ENCODE measurements at regions not wholly inside any gene's neighbourhood (a gene's known extent, or its start where the extent isn't known, plus 50 kb on each side); places are given as distances from the start of the nearest gene placed in this dataset.

GRCh38 chr14:38410442-38410841, 154.5 kb upstream of the CLEC14A start:
- H3K4me2 ChIP-seq (ENCODE audit: low read length), result no peak overlapping the region
- H3K36me3 Mint-ChIP-seq (ENCODE audit: low read depth, unreplicated experiment), result no peaks in the 10 kb centered on the region
- H4K20me1 ChIP-seq (ENCODE audit: insufficient read depth, low read length), result no peaks in the 10 kb centered on the region
- H2AFZ ChIP-seq (ENCODE audit: low read depth, low read length), result no peak overlapping the region
- peaks cover 9% of the 10 kb centered on the region for H3K4me1 ChIP-seq (ENCODE audit: insufficient read depth, low read length)
- no peak for FAIRE-seq
- no peak overlapping the region for H3K4me3 Mint-ChIP-seq (ENCODE audit: unreplicated experiment)
- no peak for DNase-seq (ENCODE audit: low read depth)
- H3K9me3 ChIP-seq (ENCODE audit: insufficient read depth, low read depth, low read length), result no peaks in the 10 kb centered on the region
- H3K4me1 Mint-ChIP-seq (ENCODE audit: low read depth, unreplicated experiment), result peaks cover 9% of the 10 kb centered on the region
- no peaks in the 10 kb centered on the region for H3K27me3 ChIP-seq (ENCODE audit: insufficient read depth, low read length)
- no peak overlapping the region for H3K4me3 ChIP-seq (ENCODE audit: insufficient read depth, low read depth, low read length)
- H3K9me3 Mint-ChIP-seq (ENCODE audit: unreplicated experiment), result no peaks in the 10 kb centered on the region
- TF ChIP-seq EZH2 (IDR thresholded peaks at IDR 0.05; ENCODE audit: insufficient read depth, low read length) (no peak), CTCF (IDR thresholded peaks at IDR 0.05; ENCODE audit: insufficient read depth, low read depth, low read length) (no peak)
- H3K27ac Mint-ChIP-seq (ENCODE audit: unreplicated experiment), result no peak overlapping the region
- H3K9ac ChIP-seq (ENCODE audit: low read length), result no peak overlapping the region
- H3K27me3 Mint-ChIP-seq (ENCODE audit: low read depth, unreplicated experiment), result no peaks in the 10 kb centered on the region
- H3K79me2 ChIP-seq (ENCODE audit: insufficient read depth, low read length), result no peaks in the 10 kb centered on the region
- no peak overlapping the region for H3K27ac ChIP-seq (ENCODE audit: low read depth, low read length)
- H3K36me3 ChIP-seq (ENCODE audit: insufficient read depth, low read length), result no peaks in the 10 kb centered on the region

- peak; percentile 36 for DNase-seq (ENCODE audit: low read depth)
- Histone ChIP-seq H3K36me3 (ENCODE audit: insufficient read depth, low read length) (no peaks in the 10 kb centered on the region), H3K27me3 (ENCODE audit: insufficient read depth, low read length) (no peaks in the 10 kb centered on the region), H3K9ac (ENCODE audit: low read length) (no peak overlapping the region), H3K4me3 (ENCODE audit: insufficient read depth, low read depth, low read length) (no peak overlapping the region), H3K27ac (ENCODE audit: low read depth, low read length) (no peak overlapping the region), H3K79me2 (ENCODE audit: insufficient read depth, low read length) (no peaks in the 10 kb centered on the region), H3K4me1 (ENCODE audit: insufficient read depth, low read length) (peaks cover 12% of the 10 kb centered on the region), H3K9me3 (ENCODE audit: insufficient read depth, low read depth, low read length) (no peaks in the 10 kb centered on the region), H4K20me1 (ENCODE audit: insufficient read depth, low read length) (no peaks in the 10 kb centered on the region), H2AFZ (ENCODE audit: low read depth, low read length) (no peak overlapping the region), H3K4me2 (ENCODE audit: low read length) (peak overlapping the region; percentile 18)
- Mint-ChIP-seq H3K27me3 (ENCODE audit: low read depth, unreplicated experiment) (no peaks in the 10 kb centered on the region), H3K4me3 (ENCODE audit: unreplicated experiment) (no peak overlapping the region), H3K9me3 (ENCODE audit: unreplicated experiment) (no peaks in the 10 kb centered on the region), H3K27ac (ENCODE audit: unreplicated experiment) (no peak overlapping the region), H3K4me1 (ENCODE audit: low read depth, unreplicated experiment) (peaks cover 17% of the 10 kb centered on the region), H3K36me3 (ENCODE audit: low read depth, unreplicated experiment) (no peaks in the 10 kb centered on the region)
- FAIRE-seq, result peak; percentile 82
- TF ChIP-seq CTCF (IDR thresholded peaks at IDR 0.05; ENCODE audit: insufficient read depth, low read depth, low read length) (no peak), EZH2 (IDR thresholded peaks at IDR 0.05; ENCODE audit: insufficient read depth, low read length) (no peak)
These were observed 153.3 kb upstream of the CLEC14A start for GRCh38 chr14:38409071-38409705.

- no peaks in the 10 kb centered on the region for H3K36me3 Mint-ChIP-seq (ENCODE audit: low read depth, unreplicated experiment)
- H3K36me3 ChIP-seq (ENCODE audit: insufficient read depth, low read length), result no peaks in the 10 kb centered on the region
- H3K4me3 Mint-ChIP-seq (ENCODE audit: unreplicated experiment), result no peak overlapping the region
- TF ChIP-seq EZH2 (IDR thresholded peaks at IDR 0.05; ENCODE audit: insufficient read depth, low read length), result no peak
- TF ChIP-seq CTCF (IDR thresholded peaks at IDR 0.05; ENCODE audit: insufficient read depth, low read depth, low read length), result no peak
- no peak overlapping the region for H3K4me3 ChIP-seq (ENCODE audit: insufficient read depth, low read depth, low read length)
- no peak overlapping the region for H3K4me2 ChIP-seq (ENCODE audit: low read length)
- H2AFZ ChIP-seq (ENCODE audit: low read depth, low read length), result peak overlapping the region; percentile 29
- no peaks in the 10 kb centered on the region for H3K27me3 Mint-ChIP-seq (ENCODE audit: low read depth, unreplicated experiment)
- DNase-seq (ENCODE audit: low read depth), result peak; percentile 53
- no peaks in the 10 kb centered on the region for H4K20me1 ChIP-seq (ENCODE audit: insufficient read depth, low read length)
- no peak overlapping the region for H3K27ac Mint-ChIP-seq (ENCODE audit: unreplicated experiment)
- H3K27me3 ChIP-seq (ENCODE audit: insufficient read depth, low read length), result no peaks in the 10 kb centered on the region
- FAIRE-seq, result peak; percentile 83
- H3K79me2 ChIP-seq (ENCODE audit: insufficient read depth, low read length), result no peaks in the 10 kb centered on the region
- no peaks in the 10 kb centered on the region for H3K9me3 ChIP-seq (ENCODE audit: insufficient read depth, low read depth, low read length)
- H3K4me1 ChIP-seq (ENCODE audit: insufficient read depth, low read length), result peaks cover 12% of the 10 kb centered on the region
- no peaks in the 10 kb centered on the region for H3K9me3 Mint-ChIP-seq (ENCODE audit: unreplicated experiment)
- no peak overlapping the region for H3K9ac ChIP-seq (ENCODE audit: low read length)
- H3K4me1 Mint-ChIP-seq (ENCODE audit: low read depth, unreplicated experiment), result peaks cover 23% of the 10 kb centered on the region
- peak overlapping the region; percentile 72 for H3K27ac ChIP-seq (ENCODE audit: low read depth, low read length)
These were observed 150.2 kb upstream of the CLEC14A start for GRCh38 chr14:38405851-38406635.
